ENCODE measurements at regions not wholly inside any gene's neighbourhood (a gene's known extent, or its start where the extent isn't known, plus 50 kb on each side); places are given as distances from the start of the nearest gene placed in this dataset.
A peak's percentile ranks its signal among the peaks of the same experiment; 100 is the strongest.

DNA sequence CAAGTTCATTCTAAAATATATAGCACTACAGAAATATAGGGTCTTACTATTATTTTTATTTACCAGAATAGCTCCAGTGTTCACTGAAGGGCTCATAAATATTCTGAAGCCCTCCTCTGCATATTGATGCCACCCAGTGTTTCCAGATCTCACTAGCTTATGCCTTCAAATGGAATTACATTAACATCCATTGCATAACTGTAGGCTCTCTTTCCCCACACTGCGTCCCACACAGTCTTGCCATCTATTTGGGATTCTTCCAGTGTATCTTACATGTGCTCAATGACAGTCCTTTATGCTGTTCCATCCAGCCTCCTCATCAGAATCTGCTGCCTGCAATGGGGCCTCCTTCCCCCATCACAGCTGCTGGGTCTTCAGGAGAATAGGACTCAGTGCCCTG is 137.2 kb downstream of the CYSLTR2 start:
- TF ChIP-seq EZH2 (IDR thresholded peaks at IDR 0.05; ENCODE audit: low read length, unreplicated experiment): no peak
- TF ChIP-seq EZH2phosphoT487 (IDR thresholded peaks at IDR 0.05; ENCODE audit: borderline replicate concordance, low read length): no peak
- TF ChIP-seq, protein P1, sequence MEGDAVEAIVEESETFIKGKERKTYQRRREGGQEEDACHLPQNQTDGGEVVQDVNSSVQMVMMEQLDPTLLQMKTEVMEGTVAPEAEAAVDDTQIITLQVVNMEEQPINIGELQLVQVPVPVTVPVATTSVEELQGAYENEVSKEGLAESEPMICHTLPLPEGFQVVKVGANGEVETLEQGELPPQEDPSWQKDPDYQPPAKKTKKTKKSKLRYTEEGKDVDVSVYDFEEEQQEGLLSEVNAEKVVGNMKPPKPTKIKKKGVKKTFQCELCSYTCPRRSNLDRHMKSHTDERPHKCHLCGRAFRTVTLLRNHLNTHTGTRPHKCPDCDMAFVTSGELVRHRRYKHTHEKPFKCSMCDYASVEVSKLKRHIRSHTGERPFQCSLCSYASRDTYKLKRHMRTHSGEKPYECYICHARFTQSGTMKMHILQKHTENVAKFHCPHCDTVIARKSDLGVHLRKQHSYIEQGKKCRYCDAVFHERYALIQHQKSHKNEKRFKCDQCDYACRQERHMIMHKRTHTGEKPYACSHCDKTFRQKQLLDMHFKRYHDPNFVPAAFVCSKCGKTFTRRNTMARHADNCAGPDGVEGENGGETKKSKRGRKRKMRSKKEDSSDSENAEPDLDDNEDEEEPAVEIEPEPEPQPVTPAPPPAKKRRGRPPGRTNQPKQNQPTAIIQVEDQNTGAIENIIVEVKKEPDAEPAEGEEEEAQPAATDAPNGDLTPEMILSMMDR (conservative IDR thresholded peaks at IDR 0.05; ENCODE audit: low read depth, low read length): no peak
- Histone ChIP-seq H3K4me1 (ENCODE audit: insufficient read depth, low read length) (peaks cover 14% of the 10 kb centered on the region), H3K4me3 (ENCODE audit: low read length) (no peak overlapping the region), H3K79me2 (ENCODE audit: low read length) (no peaks in the 10 kb centered on the region), H3K4me2 (ENCODE audit: low read length) (peak overlapping the region; percentile 45), H3K27ac (ENCODE audit: low read length) (peak overlapping the region; percentile 81), H4K20me1 (ENCODE audit: low read length) (no peaks in the 10 kb centered on the region), H3F3A (ENCODE audit: low read length, unreplicated experiment) (no peaks in the 10 kb centered on the region), H3K9ac (ENCODE audit: low read length) (peak overlapping the region; percentile 43; the same call in 1 of the 2 replicates), H2AFZ (ENCODE audit: low read length) (no peak overlapping the region), H3K9me3 (ENCODE audit: low read length) (no peaks in the 10 kb centered on the region), H3K9me2 (replicated peaks; ENCODE audit: low read length) (no peaks in the 10 kb centered on the region), H3K36me3 (ENCODE audit: low read depth, low read length) (no peaks in the 10 kb centered on the region), H3K27me3 (ENCODE audit: low read length) (no peaks in the 10 kb centered on the region)
- intact Hi-C loops (cut with micrococcal nuclease): no loop called here
- DNase-seq (no peak), ATAC-seq (no peak)
- CTCF ChIA-PET: no interaction called here
- BruUV-seq (replicated peaks): no TSS peak
- POLR2A ChIA-PET (ENCODE audit: unreplicated experiment): no interaction called here

DNA sequence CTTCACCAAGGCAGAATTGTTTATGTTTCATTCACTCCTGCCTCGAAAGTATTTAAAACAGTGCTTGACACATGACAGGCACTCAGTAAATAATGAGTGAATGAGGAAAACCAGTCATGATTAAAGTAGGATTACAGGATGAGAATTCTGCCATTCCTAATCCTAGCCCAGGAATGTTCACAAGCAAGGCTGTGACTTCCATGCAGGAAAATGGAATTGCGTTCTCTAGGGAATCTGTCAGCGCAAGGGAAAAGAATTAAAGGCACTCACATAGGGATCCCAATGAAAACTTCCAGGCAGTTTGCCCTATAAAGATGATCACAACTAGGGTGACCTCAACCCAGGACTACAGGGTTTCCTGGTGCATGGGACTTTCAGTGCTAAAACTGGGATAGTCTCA is 143.4 kb downstream of the CYSLTR2 start:
- no peak overlapping the region for H3K27ac ChIP-seq (ENCODE audit: low read length)
- H3K36me3 ChIP-seq (ENCODE audit: low read depth, low read length): no peaks in the 10 kb centered on the region
- CTCF ChIA-PET: no interaction called here
- POLR2A ChIA-PET (ENCODE audit: unreplicated experiment): no interaction called here
- H3K9me3 ChIP-seq (ENCODE audit: low read length): no peaks in the 10 kb centered on the region
- H3K9ac ChIP-seq (ENCODE audit: low read length): no peak overlapping the region
- no peaks in the 10 kb centered on the region for H3K79me2 ChIP-seq (ENCODE audit: low read length)
- intact Hi-C loops (cut with micrococcal nuclease): no loop called here
- H3F3A ChIP-seq (ENCODE audit: low read length, unreplicated experiment): no peaks in the 10 kb centered on the region
- no peak overlapping the region for H3K4me3 ChIP-seq (ENCODE audit: low read length)
- TF ChIP-seq, protein P1 (conservative IDR thresholded peaks at IDR 0.05; ENCODE audit: low read depth, low read length): no peak
- DNase-seq: no peak
- no peak overlapping the region for H2AFZ ChIP-seq (ENCODE audit: low read length)
- peaks cover 4% of the 10 kb centered on the region for H3K4me1 ChIP-seq (ENCODE audit: insufficient read depth, low read length)
- no TSS peak for BruUV-seq (replicated peaks)
- no peaks in the 10 kb centered on the region for H3K9me2 ChIP-seq (replicated peaks; ENCODE audit: low read length)
- no peak for ATAC-seq
- no peaks in the 10 kb centered on the region for H4K20me1 ChIP-seq (ENCODE audit: low read length)
- H3K27me3 ChIP-seq (ENCODE audit: low read length): no peaks in the 10 kb centered on the region
- no peak overlapping the region for H3K4me2 ChIP-seq (ENCODE audit: low read length)

DNA sequence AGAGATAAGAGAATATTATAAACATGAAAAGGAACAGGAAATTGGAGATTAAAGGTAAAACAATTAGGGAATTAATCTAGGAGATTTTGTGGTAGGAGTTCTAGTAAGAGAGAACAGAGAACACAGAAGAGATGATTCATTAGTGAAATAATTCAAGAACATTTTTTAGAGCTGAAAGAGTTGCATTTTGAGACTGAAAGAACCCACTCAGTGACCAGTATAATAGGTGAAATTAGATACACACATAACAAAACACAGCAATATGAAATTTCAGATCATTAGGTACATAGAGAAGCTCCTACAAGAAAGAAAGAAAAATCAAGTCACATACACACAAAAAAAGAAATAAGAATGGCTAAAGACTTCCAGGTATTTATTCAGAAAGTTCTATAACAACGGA is 144.0 kb downstream of the CYSLTR2 start:
- H3K4me3 ChIP-seq (ENCODE audit: low read length): no peak overlapping the region
- ATAC-seq (no peak), DNase-seq (no peak)
- POLR2A ChIA-PET (ENCODE audit: unreplicated experiment): no interaction called here
- H3K27me3 ChIP-seq (ENCODE audit: low read length): no peaks in the 10 kb centered on the region
- no peaks in the 10 kb centered on the region for H4K20me1 ChIP-seq (ENCODE audit: low read length)
- intact Hi-C loops (cut with micrococcal nuclease): no loop called here
- H3K4me1 ChIP-seq (ENCODE audit: insufficient read depth, low read length): no peaks in the 10 kb centered on the region
- TF ChIP-seq EZH2 (IDR thresholded peaks at IDR 0.05; ENCODE audit: low read length, unreplicated experiment): no peak
- no peak overlapping the region for H3K4me2 ChIP-seq (ENCODE audit: low read length)
- H3K36me3 ChIP-seq (ENCODE audit: low read depth, low read length): no peaks in the 10 kb centered on the region
- CTCF ChIA-PET: no interaction called here
- no peak overlapping the region for H3K27ac ChIP-seq (ENCODE audit: low read length)
- H3K9me3 ChIP-seq (ENCODE audit: low read length): no peaks in the 10 kb centered on the region
- BruUV-seq (replicated peaks): no TSS peak
- H2AFZ ChIP-seq (ENCODE audit: low read length): no peak overlapping the region
- no peaks in the 10 kb centered on the region for H3K9me2 ChIP-seq (replicated peaks; ENCODE audit: low read length)
- H3K79me2 ChIP-seq (ENCODE audit: low read length): no peaks in the 10 kb centered on the region
- no peaks in the 10 kb centered on the region for H3F3A ChIP-seq (ENCODE audit: low read length, unreplicated experiment)
- no peak overlapping the region for H3K9ac ChIP-seq (ENCODE audit: low read length)
